ENCODE measurements at regions not wholly inside any gene's neighbourhood (a gene's known extent, or its start where the extent isn't known, plus 50 kb on each side); places are given as distances from the start of the nearest gene placed in this dataset.

GRCh38 chr6:85092226-85092625 is 327.8 kb upstream of the TBX18 start:
- Histone ChIP-seq H3K56ac (ENCODE audit: insufficient read length, low read depth, low read length) (no peak overlapping the region), H2BK15ac (ENCODE audit: low read depth, low read length) (no peak overlapping the region), H3K79me2 (ENCODE audit: insufficient read depth, low read length) (no peaks in the 10 kb centered on the region), H4K20me1 (ENCODE audit: control insufficient read depth, insufficient read depth, insufficient read length) (no peaks in the 10 kb centered on the region), H3T11ph (ENCODE audit: low read length) (no peak overlapping the region), H3K23ac (ENCODE audit: insufficient read length, low read depth, low read length) (no peak overlapping the region), H2BK120ac (ENCODE audit: low read depth, low read length, poor library complexity, severe bottlenecking) (no peak overlapping the region), H3K27ac (ENCODE audit: insufficient read length, low read depth, low read length) (no peak overlapping the region), H4K8ac (replicated peaks; ENCODE audit: insufficient read length, low read depth, low read length) (no peak overlapping the region), H3K79me1 (ENCODE audit: insufficient read depth, low read depth, low read length, poor library complexity, severe bottlenecking) (no peaks in the 10 kb centered on the region), H3K4ac (ENCODE audit: low read depth, low read length) (no peak overlapping the region), H3K9me3 (ENCODE audit: control insufficient read depth, low read depth, low read length) (no peaks in the 10 kb centered on the region), H4K5ac (ENCODE audit: insufficient read length, low read depth, low read length) (no peak overlapping the region), H3K27me3 (ENCODE audit: insufficient read depth, low read length) (no peaks in the 10 kb centered on the region), H3K23me2 (ENCODE audit: insufficient read length, low read depth, low read length, poor library complexity, severe bottlenecking) (no peaks in the 10 kb centered on the region), H2AK5ac (ENCODE audit: insufficient read length, low read length) (no peak overlapping the region), H2BK12ac (ENCODE audit: insufficient read length, low read depth, low read length) (no peak overlapping the region), H3K9ac (ENCODE audit: extremely low read depth, insufficient read length, low read length) (no peak overlapping the region), H3K18ac (ENCODE audit: insufficient read length, low read depth, low read length) (no peak overlapping the region), H3K4me2 (ENCODE audit: insufficient read depth, insufficient read length, low read length) (no peak overlapping the region), H3K4me1 (ENCODE audit: insufficient read depth, low read length) (no peaks in the 10 kb centered on the region), H2BK5ac (ENCODE audit: insufficient read length, low read length) (no peak overlapping the region), H2AFZ (ENCODE audit: low read length) (no peak overlapping the region), H2BK20ac (ENCODE audit: low read depth, low read length, poor library complexity, severe bottlenecking) (no peak overlapping the region), H3K14ac (ENCODE audit: insufficient read depth, low read length) (no peak overlapping the region), H4K91ac (ENCODE audit: insufficient read length, low read depth, low read length) (no peak overlapping the region)
- no peak for DNase-seq
- no CpG with 5 or more reads among the region's 1 CpG for WGBS (ENCODE audit: extremely low coverage, insufficient read length, low lambda C conversion rate)
- Mint-ChIP-seq H3K4me3 (no peak overlapping the region), H3K4me1 (no peaks in the 10 kb centered on the region), H3K27ac (no peak overlapping the region), H3K27me3 (ENCODE audit: low read depth) (no peaks in the 10 kb centered on the region), H3K36me3 (ENCODE audit: insufficient read depth in 1 of 3, low read depth in 3 of 3) (0 out of 7 replicates have a peak, but pooled peaks cover 0 to 3% (median 0%) of the 10 kb centered on the region in 3 experiments), H3K9me3 (peaks cover 0 to 4% of the 10 kb centered on the region in 2 experiments; a peak in 1 of 5 replicates)
- no peak for TF ChIP-seq CTCF (conservative IDR thresholded peaks at IDR 0.05)

Measured in H9 (cell line).